ENCODE measurements at regions not wholly inside any gene's neighbourhood (a gene's known extent, or its start where the extent isn't known, plus 50 kb on each side); places are given as distances from the start of the nearest gene placed in this dataset.

DNA sequence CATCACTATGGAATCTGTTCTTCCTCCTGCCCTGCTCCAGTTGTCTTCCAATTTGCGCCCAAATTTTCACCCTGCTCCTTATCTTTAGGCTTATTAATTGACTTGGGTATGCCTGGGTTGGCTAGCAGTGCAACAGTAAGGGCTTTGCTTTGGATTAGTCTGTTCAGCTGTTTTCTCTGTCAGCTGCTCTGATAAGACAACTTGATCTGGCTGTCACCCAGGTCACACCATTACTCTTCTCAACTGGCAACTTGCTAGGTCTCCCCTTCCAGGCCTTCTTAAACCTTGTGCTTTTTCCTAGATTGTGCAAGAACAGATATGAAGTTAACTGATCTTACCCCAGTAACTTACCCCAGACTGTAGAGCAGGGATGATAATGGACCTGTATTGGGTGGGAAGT is 357.8 kb upstream of the LARGE1 start:
- in situ Hi-C loops (cut with HindIII; ENCODE audit: low pct_unique_long_range_greater_than_20kb, low sequenced_read_pairs), result no loop called here
- DNase-seq (ENCODE audit: low read depth, low spot score), result no peak

DNA sequence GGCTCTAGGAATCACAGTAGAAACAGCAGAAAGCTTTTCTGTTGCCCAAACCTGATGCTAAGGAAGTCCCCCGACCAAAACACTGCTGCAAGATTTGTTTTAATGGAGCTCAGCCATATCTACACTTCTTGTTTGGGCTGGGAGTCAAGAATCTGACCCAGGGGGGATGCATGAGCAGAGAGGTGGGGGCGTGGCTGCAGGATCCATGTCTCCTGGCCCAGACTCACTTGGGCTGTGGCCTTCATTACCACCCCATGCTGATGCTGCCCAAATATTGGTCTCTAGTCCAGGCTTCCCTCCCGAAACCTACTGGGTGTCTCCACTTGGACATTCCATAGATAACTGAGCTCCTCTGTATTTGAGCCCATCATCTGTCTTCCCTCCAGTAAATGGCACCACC is 361.5 kb upstream of the LARGE1 start:
- in situ Hi-C loops (cut with HindIII; ENCODE audit: low pct_unique_long_range_greater_than_20kb, low sequenced_read_pairs), result no loop called here
- no peak for DNase-seq (ENCODE audit: low read depth, low spot score)

DNA sequence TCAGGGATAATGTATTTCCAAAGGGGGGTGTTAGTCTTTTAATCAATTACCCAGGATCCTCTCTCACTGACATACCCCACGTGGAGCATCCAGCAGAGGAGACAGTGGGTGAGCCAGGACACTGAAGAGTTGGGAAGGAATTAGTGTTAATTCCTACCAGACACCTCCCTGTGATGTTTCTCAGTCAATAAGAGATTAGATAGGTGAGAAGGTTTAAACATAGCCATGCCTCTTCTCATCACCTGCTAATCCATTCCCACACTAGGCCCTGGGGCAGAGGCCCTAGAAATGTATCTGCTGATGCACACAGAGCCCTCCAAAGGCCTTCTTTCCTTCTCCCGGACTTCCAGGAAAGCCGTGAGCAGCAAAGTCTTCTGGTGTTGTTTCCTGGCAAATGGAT is 363.6 kb upstream of the LARGE1 start:
- in situ Hi-C loops (cut with HindIII; ENCODE audit: low pct_unique_long_range_greater_than_20kb, low sequenced_read_pairs), result no loop called here

DNA sequence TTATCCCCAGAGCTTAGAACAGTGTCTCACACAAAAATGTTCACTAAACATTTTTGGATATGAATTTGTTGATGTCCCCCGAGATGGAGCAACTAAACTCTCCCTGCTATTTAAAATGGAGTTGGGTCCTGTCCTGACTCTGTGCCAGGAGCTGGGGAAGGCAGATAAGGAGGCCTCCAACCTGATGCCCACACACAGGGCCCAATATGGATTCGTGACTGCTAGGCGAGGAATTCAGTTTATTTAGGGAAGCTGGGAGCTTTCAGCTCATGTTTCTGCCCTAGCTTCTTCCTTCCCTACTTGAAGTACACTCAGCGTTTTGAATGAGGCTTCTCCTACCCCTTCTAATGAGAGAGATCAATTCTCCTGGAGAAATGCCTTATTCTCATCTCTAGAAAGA is 373.0 kb upstream of the LARGE1 start:
- in situ Hi-C loops (cut with HindIII; ENCODE audit: low pct_unique_long_range_greater_than_20kb, low sequenced_read_pairs), result no loop called here
- no peak for DNase-seq (ENCODE audit: low read depth, low spot score)

More for the DNA sequence above, 363.6 kb upstream of the LARGE1 start:
- DNase-seq (ENCODE audit: low read depth, low spot score), result no peak

DNA sequence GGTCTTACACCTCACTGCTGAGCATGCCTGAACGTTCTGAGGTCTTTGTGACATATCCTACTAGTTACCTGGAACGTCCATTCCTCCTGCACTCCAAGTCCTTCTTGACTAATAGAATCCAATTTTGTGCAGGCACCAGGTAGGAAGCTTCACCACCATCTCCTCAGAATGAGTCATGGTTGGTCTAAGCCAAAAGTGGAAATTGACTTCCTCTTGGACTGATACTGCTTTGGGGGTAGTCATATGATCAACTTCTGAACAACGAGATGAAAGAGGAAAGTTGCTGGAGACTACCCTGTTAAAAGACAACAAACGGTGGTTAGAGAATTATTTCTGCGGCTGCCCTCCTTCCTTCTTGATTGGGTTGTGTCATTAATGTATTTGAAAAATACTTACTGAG is 374.2 kb upstream of the LARGE1 start:
- in situ Hi-C loops (cut with HindIII; ENCODE audit: low pct_unique_long_range_greater_than_20kb, low sequenced_read_pairs), result no loop called here

DNA sequence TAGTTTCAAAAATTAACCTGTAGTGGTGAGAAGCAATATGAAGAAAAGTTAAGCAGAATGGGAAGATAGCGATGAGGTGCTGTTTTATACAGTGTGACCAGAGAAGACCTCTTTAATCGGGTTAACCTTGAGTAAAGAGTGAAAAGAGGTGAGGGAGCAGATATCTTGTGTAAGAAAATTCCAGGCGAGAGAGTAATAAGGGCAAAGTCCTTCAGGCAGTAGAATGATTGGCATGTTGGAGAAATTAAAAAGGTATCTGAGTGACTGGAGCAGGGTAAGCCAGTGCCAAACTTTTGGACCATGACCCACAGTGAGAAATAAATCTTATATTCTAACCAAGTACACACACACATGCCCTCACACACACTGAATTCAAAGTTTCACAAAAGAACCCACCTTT is 374.7 kb upstream of the LARGE1 start:
- in situ Hi-C loops (cut with HindIII; ENCODE audit: low pct_unique_long_range_greater_than_20kb, low sequenced_read_pairs), result no loop called here
- DNase-seq (ENCODE audit: low read depth, low spot score), result no peak

More for the DNA sequence above, 374.2 kb upstream of the LARGE1 start:
- no peak for DNase-seq (ENCODE audit: low read depth, low spot score)

DNA sequence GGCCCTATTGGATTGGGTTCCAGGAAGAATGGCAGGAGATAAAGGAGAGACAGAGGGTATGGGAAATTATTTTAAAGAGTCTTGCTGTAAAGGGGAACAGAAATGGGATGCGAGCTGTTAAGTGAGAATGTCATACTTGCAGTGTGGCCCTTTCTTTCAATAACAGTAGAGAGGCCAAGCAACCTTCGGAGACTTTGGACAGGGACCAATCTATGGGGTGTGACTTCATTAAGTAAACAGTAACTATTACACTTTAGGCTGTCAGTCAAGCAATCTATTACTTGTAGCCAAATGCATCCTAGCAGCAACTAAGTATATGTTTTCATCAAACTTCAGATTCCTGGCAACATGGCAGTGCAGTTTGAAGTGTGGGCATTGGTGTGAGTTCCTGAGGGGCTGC is 376.2 kb upstream of the LARGE1 start:
- in situ Hi-C loops (cut with HindIII; ENCODE audit: low pct_unique_long_range_greater_than_20kb, low sequenced_read_pairs), result no loop called here
- DNase-seq (ENCODE audit: low read depth, low spot score), result no peak

DNA sequence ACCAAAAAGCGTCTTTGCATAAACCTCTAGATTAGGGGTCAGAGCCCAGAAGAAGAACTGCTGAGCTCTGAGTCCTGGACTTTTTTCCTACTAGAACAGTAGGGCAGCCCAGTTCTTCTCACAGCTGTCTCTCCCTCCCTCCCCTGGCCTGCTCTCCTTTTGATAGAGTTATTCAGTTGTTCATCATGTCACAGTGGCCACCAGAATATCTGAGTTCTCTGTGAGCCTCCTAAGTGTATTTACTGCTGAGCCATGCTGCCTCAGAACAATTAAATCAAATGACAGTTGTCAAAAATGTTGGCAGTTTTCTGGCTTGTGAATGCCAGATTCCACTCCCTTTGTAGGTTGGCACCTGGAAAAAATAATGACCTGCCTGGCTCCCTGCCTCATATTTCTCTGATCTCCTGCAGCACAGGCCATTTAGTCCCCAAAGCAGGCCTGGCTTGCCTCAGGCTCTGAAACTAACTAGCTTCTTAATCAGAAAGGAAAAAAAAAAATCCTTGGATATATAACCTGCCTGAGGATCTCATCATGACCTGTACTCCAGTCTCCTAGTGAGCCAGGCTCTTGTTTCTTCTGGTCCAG is 377.4 kb upstream of the LARGE1 start:
- no peak for DNase-seq (ENCODE audit: low read depth, low spot score)
- in situ Hi-C loops (cut with HindIII; ENCODE audit: low pct_unique_long_range_greater_than_20kb, low sequenced_read_pairs), result no loop called here

DNA sequence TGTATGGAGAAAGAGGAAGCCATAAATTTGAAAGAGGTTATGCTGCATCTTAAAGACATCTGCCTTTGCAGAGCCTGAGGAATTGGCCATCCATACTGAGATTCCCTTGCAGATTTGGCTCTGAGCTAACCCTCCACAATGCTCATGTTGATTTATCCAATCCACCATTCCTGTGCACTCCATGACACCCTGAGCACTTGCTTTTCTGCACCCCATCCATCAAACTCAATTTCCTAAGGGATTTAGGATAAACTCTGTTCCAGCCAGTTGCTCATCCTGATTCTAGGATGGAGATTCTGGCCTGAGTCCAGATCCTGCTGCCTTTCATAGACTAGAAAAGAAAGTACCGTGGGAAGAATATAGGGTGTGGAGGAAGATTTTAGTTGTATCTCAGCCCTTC is 379.2 kb upstream of the LARGE1 start:
- DNase-seq (ENCODE audit: low read depth, low spot score), result no peak
- in situ Hi-C loops (cut with HindIII; ENCODE audit: low pct_unique_long_range_greater_than_20kb, low sequenced_read_pairs), result no loop called here

DNA sequence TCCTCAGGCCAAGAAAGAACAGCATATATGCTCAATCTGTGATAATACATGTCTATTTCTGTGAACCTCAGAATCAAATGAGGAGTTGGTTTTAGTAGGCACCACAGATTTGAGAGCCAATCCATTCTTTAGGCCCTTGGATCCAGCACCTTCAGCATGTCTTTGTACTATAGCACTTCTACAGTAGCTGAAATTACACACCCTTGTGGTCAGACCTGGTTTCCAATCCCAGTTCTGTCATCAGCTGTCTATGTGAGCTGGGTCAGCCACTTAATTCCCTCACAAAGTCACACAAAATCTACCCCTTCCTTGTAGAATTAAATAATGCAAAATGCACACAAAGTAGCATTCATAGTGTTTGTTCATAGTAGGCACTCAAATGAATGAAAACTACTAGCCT is 381.3 kb upstream of the LARGE1 start:
- in situ Hi-C loops (cut with HindIII; ENCODE audit: low pct_unique_long_range_greater_than_20kb, low sequenced_read_pairs), result no loop called here

DNA sequence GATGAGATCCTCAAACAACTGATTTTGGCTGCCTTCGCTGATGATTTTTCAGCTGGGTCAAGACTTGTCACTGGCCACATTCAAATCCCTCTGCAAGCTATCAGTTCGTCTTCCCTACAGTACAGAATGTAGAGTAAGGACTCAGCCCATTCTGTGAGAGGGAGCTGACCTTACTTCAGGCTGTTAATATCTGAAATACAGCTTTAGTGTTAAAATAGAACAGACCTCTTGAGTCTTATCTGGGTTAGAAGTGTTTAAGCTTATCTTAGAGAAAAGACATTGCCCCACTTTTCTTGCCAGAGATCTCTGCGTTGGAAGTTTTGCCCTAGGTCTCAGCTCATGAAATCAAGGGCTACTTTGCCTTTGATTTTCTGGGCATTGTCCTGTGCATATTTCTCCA is 383.4 kb upstream of the LARGE1 start:
- in situ Hi-C loops (cut with HindIII; ENCODE audit: low pct_unique_long_range_greater_than_20kb, low sequenced_read_pairs), result no loop called here
- DNase-seq (ENCODE audit: low read depth, low spot score), result no peak

More for the DNA sequence above, 381.3 kb upstream of the LARGE1 start:
- DNase-seq (ENCODE audit: low read depth, low spot score), result no peak

DNA sequence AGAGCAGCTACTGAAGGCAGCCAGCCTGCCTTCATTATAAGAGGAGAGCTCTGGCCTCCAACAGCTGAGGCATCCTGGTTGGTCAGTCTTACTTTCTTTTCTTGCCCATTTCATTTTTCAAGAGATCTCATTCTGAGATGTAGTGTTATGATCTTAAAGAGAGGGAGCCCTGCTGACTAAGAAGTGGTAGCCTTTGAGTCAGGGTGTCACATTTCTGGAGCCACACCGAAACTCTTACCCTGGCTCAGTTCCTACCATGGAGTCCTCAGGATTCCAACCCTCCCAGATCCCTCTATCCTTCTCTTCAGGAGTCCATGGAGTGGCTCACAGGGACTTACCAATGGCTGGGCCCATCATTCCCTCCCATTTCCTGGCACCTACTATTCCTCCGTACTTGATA is 386.1 kb upstream of the LARGE1 start:
- no peak for DNase-seq (ENCODE audit: low read depth, low spot score)
- in situ Hi-C loops (cut with HindIII; ENCODE audit: low pct_unique_long_range_greater_than_20kb, low sequenced_read_pairs), result no loop called here

DNA sequence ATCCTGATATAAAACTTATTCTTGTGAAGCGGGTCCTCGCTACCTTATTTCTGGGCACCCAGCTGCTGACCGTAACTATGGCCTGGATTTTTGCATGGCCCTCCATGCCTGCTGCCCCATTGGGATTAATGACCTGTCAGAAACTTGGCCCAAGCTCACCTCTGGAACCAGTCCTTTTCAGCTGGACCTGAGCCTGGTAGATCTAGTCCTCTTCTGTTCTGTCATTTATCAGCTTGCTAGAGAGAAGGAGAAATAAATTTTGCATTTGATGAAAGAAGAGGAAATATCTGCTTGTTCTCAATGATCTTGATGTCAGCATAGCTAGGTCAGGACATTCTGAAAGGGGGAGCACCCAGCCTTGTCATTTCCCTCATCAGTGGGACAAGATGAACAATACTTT is 387.8 kb upstream of the LARGE1 start:
- in situ Hi-C loops (cut with HindIII; ENCODE audit: low pct_unique_long_range_greater_than_20kb, low sequenced_read_pairs), result no loop called here
- no peak for DNase-seq (ENCODE audit: low read depth, low spot score)

DNA sequence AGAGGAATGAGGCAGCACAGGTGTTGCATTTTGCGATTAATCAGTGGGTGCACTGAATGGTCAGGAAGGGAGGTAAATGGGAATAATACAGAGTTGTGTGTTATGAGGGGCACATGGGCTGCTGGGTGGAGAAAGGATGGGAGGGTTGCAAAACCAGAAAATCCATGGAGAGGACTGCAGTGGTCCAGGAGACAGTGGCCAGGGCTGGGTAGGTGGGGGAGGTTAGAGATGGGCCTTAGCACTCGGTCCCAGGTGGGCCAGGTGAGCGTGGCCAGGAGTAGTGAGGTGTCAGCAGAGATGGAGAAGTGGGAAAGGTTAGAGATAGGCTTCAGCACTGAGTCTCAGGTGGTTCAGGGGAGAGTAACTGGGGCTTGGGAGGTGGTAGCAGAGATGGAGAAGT is 399.1 kb upstream of the LARGE1 start:
- no peak for DNase-seq (ENCODE audit: low read depth, low spot score)
- in situ Hi-C loops (cut with HindIII; ENCODE audit: low pct_unique_long_range_greater_than_20kb, low sequenced_read_pairs), result no loop called here

DNA sequence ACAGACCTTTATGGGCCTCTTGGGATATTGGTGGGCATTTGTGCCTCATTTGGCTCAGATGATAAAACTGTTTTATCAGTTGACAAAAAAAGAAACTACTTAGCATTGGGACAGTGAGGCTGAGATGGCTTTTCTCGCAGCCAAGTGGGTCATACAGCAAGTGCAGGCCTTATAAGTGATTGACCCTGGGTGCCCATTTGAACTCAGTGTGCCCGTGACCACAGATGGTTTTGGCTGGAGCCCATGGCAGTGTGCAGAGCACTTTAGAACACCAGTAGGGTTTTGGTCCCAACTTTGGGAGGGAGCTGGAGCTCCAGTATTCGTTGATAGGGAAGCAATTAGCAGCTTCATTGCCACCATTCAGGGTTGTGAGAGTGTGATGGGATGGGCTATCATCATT is 404.5 kb upstream of the LARGE1 start:
- no peak for DNase-seq (ENCODE audit: low read depth, low spot score)
- in situ Hi-C loops (cut with HindIII; ENCODE audit: low pct_unique_long_range_greater_than_20kb, low sequenced_read_pairs), result no loop called here

DNA sequence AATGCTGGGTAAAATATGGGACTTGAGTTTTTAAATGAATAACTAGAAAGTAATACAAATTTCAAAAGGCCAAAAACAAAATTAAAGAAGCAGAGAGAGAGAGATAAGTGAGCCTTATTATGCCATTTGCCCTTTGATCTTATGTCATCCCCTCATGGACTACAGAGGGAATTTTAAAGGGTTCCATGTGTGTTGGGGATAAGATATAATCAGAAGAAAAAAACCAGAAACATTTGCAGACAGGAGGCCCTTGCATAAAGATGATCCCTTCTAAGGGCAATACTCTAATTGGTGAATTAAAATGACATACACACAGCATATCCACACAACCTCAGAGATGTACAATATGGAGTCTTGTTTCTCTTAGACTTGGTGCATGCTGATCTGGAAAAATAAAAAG is 406.6 kb upstream of the LARGE1 start:
- in situ Hi-C loops (cut with HindIII; ENCODE audit: low pct_unique_long_range_greater_than_20kb, low sequenced_read_pairs), result no loop called here
- no peak for DNase-seq (ENCODE audit: low read depth, low spot score)

DNA sequence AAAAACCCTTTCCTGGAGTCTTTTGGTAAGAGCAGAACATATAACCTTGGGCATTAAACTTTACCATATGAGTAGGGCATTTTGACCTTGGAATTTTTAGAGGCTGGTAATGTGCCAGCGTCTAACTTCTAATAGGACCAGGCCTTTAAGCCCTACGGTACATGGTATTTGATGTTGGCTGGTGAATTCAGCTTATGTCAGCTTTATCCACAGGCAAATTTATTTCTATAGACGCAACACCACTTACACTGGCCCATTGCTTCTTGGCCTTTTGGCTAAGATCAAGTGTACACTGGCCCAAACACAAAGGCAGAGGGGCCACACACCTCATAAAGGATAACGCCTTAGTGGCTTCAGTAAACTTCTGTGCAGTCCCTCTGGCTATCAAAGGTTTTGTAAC is 410.2 kb upstream of the LARGE1 start:
- in situ Hi-C loops (cut with HindIII; ENCODE audit: low pct_unique_long_range_greater_than_20kb, low sequenced_read_pairs), result no loop called here
- DNase-seq (ENCODE audit: low read depth, low spot score), result no peak

DNA sequence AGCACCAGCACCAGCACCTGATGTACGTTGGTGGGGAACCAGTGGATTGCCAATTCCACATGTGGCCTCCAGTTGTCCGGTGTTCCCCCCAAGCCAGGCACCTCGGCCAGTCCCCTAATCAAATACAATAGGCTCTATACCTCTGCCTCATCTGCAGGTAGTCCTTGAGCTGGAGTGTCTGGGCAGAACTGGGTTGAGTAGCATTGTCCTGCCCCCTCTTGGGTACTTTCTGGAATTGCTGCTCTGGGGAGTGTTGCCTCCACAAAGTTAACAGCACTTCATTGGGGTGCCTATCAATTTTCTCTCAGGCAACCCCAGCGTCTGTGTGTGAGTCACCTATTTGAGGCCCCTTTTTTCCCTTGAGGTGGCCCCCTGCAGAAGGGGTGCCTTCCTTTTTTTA is 413.0 kb upstream of the LARGE1 start:
- DNase-seq (ENCODE audit: low read depth, low spot score), result no peak
- in situ Hi-C loops (cut with HindIII; ENCODE audit: low pct_unique_long_range_greater_than_20kb, low sequenced_read_pairs), result no loop called here

DNA sequence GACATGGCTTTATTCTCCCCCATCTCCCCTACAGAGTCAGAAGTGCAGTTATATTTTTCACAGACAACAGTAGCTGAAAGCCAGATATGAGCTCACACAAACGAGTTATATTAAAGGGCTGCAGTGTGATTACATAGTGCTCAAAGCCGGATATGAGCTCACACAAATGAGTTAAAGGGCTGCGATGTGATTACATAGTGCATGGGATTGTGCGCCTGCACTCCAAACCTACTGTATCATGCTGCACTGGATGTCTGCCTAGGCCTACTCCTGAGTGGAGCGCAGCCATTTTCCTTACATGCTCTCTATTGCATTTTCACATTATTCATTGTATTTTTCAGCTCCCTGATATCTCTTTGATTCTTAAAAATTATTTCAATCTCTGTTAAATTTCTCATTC is 414.6 kb upstream of the LARGE1 start:
- no peak for DNase-seq (ENCODE audit: low read depth, low spot score)
- in situ Hi-C loops (cut with HindIII; ENCODE audit: low pct_unique_long_range_greater_than_20kb, low sequenced_read_pairs), result no loop called here

DNA sequence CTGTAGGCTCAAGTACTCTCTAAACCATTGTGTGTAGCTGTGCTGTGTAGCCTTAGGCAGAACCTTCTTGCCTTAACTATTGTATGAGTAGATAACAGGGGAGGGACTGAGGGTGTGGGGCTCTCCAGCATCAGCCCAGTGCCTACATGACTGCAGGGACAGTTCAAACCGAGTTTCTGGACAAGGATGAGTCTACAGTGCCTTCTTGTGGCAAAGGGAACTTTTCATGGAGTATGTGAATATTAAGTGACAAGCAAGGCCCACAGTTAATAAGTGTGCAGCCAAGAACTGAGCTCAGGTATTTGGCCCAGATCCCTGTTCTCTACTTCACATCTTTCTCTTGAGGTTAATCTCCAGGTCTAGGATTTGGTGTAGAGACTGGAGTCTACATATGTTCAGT is 424.4 kb upstream of the LARGE1 start:
- in situ Hi-C loops (cut with HindIII; ENCODE audit: low pct_unique_long_range_greater_than_20kb, low sequenced_read_pairs), result no loop called here
- peak; percentile 13 for DNase-seq (ENCODE audit: low read depth, low spot score)
